ENCODE measurements at regions not wholly inside any gene's neighbourhood (a gene's known extent, or its start where the extent isn't known, plus 50 kb on each side); places are given as distances from the start of the nearest gene placed in this dataset.
"Not testable (repeated sequence)": the region's sequence is repeated elsewhere in the genome, so short reads cannot be mapped to it uniquely, and the experiment has no call there.

DNA sequence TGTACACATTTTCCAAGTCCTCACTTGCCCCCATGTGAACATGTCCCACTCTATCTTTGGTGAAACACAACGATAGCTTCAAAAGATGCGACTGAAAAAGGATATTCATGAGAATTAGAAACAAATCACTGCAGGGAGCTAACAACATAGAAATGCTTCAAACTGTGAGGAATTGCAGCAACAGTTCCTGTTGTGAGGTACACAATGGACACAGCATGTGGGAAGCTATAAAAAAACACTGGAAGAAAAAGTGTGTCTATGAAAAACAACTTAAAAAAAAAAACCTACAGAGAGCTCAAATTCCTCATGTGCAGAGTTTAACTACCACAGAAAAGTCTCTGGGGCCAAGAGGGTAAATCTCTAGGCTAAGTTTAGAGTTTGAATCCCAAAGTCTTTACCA lies 51.6 kb upstream of the BLTP1 start:
- no peak for DNase-seq

- no peak for DNase-seq
These were observed 52.2 kb upstream of the BLTP1 start for GRCh38 chr4:122099896-122100295.

GRCh38 chr4:122091836-122092405 lies 60.2 kb upstream of the BLTP1 start:
- DNase-seq = no peak

DNA sequence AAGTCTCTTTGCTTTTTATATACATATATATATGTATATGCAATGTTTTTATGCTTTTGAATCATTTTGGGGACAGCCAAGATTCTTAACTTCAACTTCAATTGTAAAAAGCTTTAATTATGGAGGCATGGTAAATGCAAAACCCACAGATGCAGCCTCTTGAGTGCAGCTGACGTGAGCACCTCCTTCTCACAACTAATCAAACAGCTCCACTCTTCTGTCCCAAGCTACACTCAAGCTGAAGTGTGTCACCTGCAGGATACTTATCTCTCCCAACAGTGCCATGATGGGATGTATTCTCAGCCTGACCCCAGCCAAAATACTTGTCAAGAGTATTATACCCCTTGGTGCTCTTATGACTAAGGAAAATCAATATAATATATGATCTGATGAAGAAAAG lies 60.7 kb upstream of the BLTP1 start:
- DNase-seq = no peak

- DNase-seq = no peak
These were observed 61.1 kb upstream of the BLTP1 start for GRCh38 chr4:122090989-122091388.

- DNase-seq = no peak
These were observed 65.6 kb upstream of the BLTP1 start for GRCh38 chr4:122086338-122087065.

- DNase-seq = no peak
These were observed 68.1 kb upstream of the BLTP1 start for GRCh38 chr4:122083989-122084388.

- no peak for DNase-seq
These were observed 68.8 kb upstream of the BLTP1 start for GRCh38 chr4:122083351-122083750.

DNA sequence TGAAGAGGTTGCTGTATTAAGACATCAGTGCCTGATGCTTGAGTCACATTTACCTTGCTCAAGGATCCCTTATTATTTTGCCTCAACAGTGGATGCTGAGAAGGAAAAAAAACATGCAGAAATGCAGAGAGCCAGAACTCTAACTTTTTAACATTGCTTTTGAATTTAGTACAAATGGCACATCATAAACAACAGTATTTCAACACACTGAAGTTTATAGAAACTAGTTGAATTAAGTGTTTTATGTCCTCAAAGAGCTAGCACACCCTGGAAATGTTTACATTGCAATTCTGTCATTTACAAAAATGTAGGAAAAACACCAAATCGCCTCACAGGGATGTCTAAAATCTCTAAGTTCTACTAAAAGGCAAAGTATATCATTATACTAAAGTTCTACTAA lies 69.5 kb upstream of the BLTP1 start:
- no peak for DNase-seq

GRCh38 chr4:122077653-122078052 lies 74.5 kb upstream of the BLTP1 start:
- DNase-seq = not testable (repeated sequence)

- not testable (repeated sequence) for DNase-seq
These were observed 75.3 kb upstream of the BLTP1 start for GRCh38 chr4:122076835-122077234.

DNA sequence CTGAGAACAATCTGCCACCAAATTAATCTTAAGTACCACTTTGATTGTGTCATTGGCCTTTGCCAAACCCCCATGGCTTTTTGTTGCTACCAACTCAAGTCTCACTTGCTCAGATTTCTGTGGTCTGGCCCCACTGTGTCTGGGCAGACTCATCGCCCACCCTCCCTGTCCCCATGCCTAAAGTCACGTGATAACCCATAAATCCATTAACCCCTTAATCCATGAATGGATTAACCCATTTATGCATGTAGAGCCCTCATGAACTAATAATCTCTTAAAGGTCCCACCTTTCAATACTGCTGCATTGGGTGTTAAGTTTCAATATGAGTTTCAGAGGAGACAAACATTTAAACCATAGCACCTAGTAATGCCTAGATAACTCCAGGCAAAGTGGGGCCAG lies 78.5 kb upstream of the BLTP1 start:
- peak in 1 of 5 experiments; percentile 7 for DNase-seq

DNA sequence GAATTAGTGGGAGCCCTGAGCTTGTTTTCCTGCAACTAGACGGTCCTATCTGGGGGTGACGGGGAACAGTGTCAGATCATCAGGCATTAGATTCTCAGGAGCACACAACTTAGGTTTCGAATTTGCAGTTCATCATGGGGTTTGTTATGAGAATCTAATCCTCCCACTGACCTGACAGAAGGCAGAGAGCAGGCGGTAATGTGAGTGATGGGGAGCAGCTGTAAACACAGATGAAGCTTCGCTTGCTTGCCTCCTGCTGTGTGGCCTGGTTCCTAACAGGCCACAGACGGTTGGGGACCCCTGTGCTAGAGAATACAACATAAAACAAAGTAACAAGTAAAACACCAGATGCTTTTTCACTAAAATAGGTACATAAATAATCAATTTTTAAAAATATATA lies 86.2 kb upstream of the BLTP1 start:
- DNase-seq = no peak

DNA sequence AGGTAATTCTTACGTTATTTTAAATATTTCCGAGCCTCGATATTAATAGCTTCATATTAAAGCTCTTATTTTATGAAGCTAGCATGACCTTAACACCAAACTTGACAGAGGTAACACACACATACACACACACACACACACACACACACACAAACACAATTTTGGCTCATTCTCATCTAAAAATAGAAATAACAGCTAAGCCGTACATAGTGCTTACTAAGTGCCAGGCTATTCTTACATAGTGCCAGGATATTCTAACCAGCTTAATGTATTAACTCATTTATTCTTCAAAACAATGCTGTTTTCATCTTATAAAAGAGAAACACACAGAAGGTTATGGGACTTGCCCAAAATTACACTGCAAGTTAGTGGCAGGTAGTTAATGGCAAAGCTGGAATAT lies 87.0 kb upstream of the BLTP1 start:
- no peak for DNase-seq

DNA sequence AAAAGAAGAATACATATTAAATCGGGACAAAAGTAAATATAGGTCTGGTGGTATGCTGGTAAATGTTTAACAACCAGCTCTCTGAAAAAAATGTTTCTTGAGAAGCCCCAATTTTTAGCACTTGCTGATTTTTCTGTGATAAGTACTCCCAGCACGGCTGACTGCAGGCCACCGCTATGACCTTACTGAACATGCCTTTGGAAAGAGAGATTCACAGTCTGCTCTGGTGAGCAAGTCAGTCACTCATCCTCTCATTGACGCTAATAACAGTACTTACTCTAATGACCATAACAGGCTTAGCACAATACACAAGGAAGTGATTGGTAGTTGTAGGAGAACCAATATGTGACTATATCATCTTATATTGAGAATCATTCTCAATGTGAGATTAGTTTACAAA lies 98.9 kb upstream of the BLTP1 start:
- DNase-seq = no peak

DNA sequence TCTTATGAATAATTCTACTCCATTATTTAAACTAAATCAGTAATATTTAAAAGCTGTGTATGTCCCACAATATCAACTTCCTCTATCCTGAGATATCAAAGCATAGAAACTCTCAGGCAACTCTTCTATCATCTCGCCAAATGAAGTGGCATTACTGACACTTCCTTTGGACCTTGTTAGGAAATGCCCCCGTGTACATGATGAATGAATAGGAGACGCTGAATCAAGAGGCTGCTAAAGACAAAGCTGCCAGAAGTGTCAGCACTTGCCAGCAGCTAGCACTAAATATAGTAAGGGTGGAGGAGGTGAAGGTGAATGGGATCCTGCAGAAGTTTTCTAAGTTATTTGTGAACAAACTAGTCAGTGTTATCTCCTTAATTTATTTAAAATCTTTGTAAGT lies 99.5 kb upstream of the BLTP1 start:
- no peak for DNase-seq

GRCh38 chr4:122050841-122051240 lies 99.0 kb upstream of the TRPC3 start:
- DNase-seq = no peak

GRCh38 chr4:122047456-122048425 lies 95.9 kb upstream of the TRPC3 start:
- no peak for DNase-seq

DNA sequence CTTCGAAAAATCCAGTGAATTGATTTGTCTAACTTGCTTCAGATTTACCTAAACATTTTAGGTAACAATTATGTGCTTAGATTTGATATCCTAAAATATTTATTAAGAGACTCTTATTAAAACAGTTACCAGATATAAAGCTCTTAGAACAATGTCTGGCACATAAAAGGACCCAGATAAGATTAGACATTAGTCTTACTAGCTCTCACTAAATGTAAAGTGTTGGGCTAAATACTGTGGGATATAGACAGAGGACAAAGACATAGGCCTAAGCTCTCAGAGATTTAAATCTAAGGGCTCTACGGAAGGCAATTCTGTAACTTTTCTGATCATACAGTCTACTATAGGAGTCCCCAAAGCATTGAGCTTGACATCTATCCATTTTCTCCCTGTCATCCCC lies 94.4 kb upstream of the TRPC3 start:
- DNase-seq = no peak

- peak in 1 of 5 experiments; percentile 2 for DNase-seq
These were observed 93.7 kb upstream of the TRPC3 start for GRCh38 chr4:122045533-122045932.

- DNase-seq = no peak
These were observed 92.6 kb upstream of the TRPC3 start for GRCh38 chr4:122044501-122044900.

GRCh38 chr4:122041312-122041711 lies 89.5 kb upstream of the TRPC3 start:
- DNase-seq = no peak

DNA sequence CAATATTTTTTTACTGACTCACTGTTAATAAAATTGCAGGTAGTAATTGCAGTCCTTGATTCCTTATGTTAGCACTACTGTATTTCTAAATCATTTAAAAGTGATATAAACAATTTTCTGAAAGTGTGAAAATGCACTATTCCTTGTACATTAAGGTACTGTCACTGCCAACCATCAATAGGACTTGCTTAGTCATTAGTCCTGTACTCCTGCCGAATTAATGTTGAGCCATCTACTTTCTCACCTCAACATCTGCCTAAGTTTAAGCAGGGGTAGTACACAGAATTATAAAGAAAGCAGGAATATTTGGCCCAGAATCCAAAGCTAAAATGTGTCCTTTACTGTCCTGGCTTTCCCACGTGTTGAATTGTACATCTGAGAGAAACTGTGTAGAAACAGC lies 87.0 kb upstream of the TRPC3 start:
- no peak for DNase-seq

- DNase-seq = no peak
These were observed 82.8 kb upstream of the TRPC3 start for GRCh38 chr4:122034619-122035018.
